ENCODE measurements at regions not wholly inside any gene's neighbourhood (a gene's known extent, or its start where the extent isn't known, plus 50 kb on each side); places are given as distances from the start of the nearest gene placed in this dataset.
A peak's percentile ranks its signal among the peaks of the same experiment; 100 is the strongest.
"Not testable (repeated sequence)": the region's sequence is repeated elsewhere in the genome, so short reads cannot be mapped to it uniquely, and the experiment has no call there.

GRCh38 chr13:26484196-26484595 is 73.3 kb upstream of the WASF3 start:
- no peak for DNase-seq

- DNase-seq, result no peak
Observed at GRCh38 chr13:26485288-26485687, 72.2 kb upstream of the WASF3 start.

- DNase-seq, result no peak
Observed at GRCh38 chr13:26485786-26486185, 71.7 kb upstream of the WASF3 start.

GRCh38 chr13:26486550-26486949 is 70.9 kb upstream of the WASF3 start:
- DNase-seq, result no peak

- no peak for DNase-seq
Observed at GRCh38 chr13:26487781-26488180, 69.7 kb upstream of the WASF3 start.

GRCh38 chr13:26488236-26489003 is 69.1 kb upstream of the WASF3 start:
- no peak for DNase-seq

GRCh38 chr13:26492301-26492700 is 65.2 kb upstream of the WASF3 start:
- not testable (repeated sequence) for DNase-seq

- DNase-seq, result no peak
Observed at GRCh38 chr13:26494571-26495195, 62.8 kb upstream of the WASF3 start.

GRCh38 chr13:26495750-26496149 is 61.7 kb upstream of the WASF3 start:
- no peak for DNase-seq

GRCh38 chr13:26497968-26498511 is 59.4 kb upstream of the WASF3 start:
- no peak for DNase-seq

GRCh38 chr13:26498656-26499601 is 58.6 kb upstream of the WASF3 start:
- no peak for DNase-seq

- DNase-seq, result no peak
Observed at GRCh38 chr13:26500618-26501320, 56.7 kb upstream of the WASF3 start.

GRCh38 chr13:26501641-26502040 is 55.8 kb upstream of the WASF3 start:
- DNase-seq, result no peak

GRCh38 chr13:26502826-26503225 is 54.7 kb upstream of the WASF3 start:
- DNase-seq, result peak; percentile 16

GRCh38 chr13:26503826-26504594 is 53.5 kb upstream of the WASF3 start:
- DNase-seq, result no peak
